A549 (cell line): ENCODE measurements at regions not wholly inside any gene's neighbourhood (a gene's known extent, or its start where the extent isn't known, plus 50 kb on each side); places are given as distances from the start of the nearest gene placed in this dataset.

Source experiments
- EHMT2 ChIP-seq: fragments of 200-600 bp; sonication (generic); IDR thresholded peaks from 2 replicates; pipeline ENCODE4 v1.6.1; 2016; ENCODE audit warnings: antibody characterized with exemption, low read depth, mild to moderate bottlenecking, moderate library complexity
- POLR2AphosphoS2 ChIP-seq: conservative IDR thresholded peaks from 2 replicates; pipeline ENCODE4 v1.6.1; 2012; ENCODE audit warnings: low read length, improper control_type of control experiment, inconsistent platforms
- TF ChIP-seq, protein P1 (sequence below): fragments of >200 bp; sonication (Bioruptor Twin); formaldehyde crosslinking; IDR thresholded peaks from 3 replicates; pipeline ENCODE4 v1.5.1; 2016

DNA sequence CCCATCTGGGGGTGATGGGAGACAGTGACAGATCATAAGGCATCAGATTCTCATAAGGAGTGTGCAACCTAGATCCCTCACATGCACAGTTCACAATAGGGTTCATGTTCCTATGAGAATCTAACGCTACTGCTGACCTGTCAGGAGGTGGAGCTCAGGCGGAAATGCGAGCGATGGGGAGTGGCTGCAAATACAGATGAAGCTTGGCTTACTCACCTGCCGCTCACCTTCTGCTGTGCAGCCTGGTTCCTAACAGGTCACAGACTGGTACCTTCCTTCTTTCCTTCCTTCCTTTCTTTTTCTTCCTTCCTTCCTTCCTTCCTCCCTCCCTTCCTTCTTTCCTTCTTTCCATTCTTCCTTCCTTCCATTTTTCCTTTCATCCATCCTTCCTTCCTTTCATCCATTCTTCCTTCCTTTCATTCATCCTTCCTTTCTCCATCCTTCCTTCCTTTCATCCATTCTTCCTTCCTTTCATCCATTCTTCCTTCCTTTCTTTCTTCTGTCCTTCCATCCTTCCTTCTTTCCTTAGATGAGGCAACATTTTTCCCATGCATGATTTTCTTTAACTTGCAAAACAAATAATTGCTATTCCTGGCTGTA is 370.0 kb upstream of the AUTS2 start:
- TF ChIP-seq, protein P1, sequence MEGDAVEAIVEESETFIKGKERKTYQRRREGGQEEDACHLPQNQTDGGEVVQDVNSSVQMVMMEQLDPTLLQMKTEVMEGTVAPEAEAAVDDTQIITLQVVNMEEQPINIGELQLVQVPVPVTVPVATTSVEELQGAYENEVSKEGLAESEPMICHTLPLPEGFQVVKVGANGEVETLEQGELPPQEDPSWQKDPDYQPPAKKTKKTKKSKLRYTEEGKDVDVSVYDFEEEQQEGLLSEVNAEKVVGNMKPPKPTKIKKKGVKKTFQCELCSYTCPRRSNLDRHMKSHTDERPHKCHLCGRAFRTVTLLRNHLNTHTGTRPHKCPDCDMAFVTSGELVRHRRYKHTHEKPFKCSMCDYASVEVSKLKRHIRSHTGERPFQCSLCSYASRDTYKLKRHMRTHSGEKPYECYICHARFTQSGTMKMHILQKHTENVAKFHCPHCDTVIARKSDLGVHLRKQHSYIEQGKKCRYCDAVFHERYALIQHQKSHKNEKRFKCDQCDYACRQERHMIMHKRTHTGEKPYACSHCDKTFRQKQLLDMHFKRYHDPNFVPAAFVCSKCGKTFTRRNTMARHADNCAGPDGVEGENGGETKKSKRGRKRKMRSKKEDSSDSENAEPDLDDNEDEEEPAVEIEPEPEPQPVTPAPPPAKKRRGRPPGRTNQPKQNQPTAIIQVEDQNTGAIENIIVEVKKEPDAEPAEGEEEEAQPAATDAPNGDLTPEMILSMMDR, result no peak
- TF ChIP-seq EHMT2, result no peak
- no peak for TF ChIP-seq POLR2AphosphoS2
